ENCODE measurements at regions not wholly inside any gene's neighbourhood (a gene's known extent, or its start where the extent isn't known, plus 50 kb on each side); places are given as distances from the start of the nearest gene placed in this dataset.

DNA sequence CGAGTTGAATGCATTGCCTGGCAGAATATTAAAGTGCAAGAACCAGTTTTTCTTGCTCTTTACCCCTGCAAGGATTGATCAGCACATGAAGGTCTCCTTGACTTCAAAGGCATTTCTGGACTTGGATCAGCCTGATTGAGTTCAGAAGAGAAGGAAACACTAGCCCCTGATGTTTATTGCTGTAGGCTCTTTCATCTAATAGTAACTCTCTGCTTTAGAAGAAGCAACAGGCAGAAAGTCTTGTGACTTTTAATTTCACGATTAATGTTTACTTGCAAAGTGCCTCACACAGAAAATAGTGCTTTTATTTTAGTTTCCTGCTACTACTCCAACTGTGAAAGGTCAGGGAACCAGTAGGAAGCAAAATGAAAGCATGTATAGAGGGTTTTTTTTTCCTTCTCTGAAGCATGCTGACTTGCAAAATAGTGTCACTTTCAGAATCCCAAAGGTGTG is 69.1 kb downstream of the PCDH7 start:
- TF ChIP-seq POLR2A (IDR thresholded peaks at IDR 0.05) (no peak), POLR2AphosphoS5 (IDR thresholded peaks at IDR 0.05) (no peak)
- TF ChIP-seq, protein P1, sequence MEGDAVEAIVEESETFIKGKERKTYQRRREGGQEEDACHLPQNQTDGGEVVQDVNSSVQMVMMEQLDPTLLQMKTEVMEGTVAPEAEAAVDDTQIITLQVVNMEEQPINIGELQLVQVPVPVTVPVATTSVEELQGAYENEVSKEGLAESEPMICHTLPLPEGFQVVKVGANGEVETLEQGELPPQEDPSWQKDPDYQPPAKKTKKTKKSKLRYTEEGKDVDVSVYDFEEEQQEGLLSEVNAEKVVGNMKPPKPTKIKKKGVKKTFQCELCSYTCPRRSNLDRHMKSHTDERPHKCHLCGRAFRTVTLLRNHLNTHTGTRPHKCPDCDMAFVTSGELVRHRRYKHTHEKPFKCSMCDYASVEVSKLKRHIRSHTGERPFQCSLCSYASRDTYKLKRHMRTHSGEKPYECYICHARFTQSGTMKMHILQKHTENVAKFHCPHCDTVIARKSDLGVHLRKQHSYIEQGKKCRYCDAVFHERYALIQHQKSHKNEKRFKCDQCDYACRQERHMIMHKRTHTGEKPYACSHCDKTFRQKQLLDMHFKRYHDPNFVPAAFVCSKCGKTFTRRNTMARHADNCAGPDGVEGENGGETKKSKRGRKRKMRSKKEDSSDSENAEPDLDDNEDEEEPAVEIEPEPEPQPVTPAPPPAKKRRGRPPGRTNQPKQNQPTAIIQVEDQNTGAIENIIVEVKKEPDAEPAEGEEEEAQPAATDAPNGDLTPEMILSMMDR (IDR thresholded peaks at IDR 0.05): no peak
